Nephron (organoid): ENCODE measurements at regions not wholly inside any gene's neighbourhood (a gene's known extent, or its start where the extent isn't known, plus 50 kb on each side); places are given as distances from the start of the nearest gene placed in this dataset.

Experiments used
- H3K27ac Mint-ChIP-seq, 3 experiments: 2 replicates each; pipeline ENCODE4 v1.8.0; 2020; ENCODE audit warnings: mixed read lengths in 3 of 3, mild to moderate bottlenecking in 2 of 3, moderate library complexity in 1 of 3
- H3K27me3 Mint-ChIP-seq: 2 replicates; pipeline ENCODE4 v1.8.0; 2021; ENCODE audit warnings: low read depth, mild to moderate bottlenecking, moderate library complexity, mixed read lengths
- H3K36me3 Mint-ChIP-seq: 2 replicates; pipeline ENCODE4 v1.8.0; 2020; ENCODE audit warnings: low read depth, mixed read lengths
- H3K4me1 Mint-ChIP-seq: 2 replicates; pipeline ENCODE4 v1.8.0; 2020; ENCODE audit warnings: mixed read lengths
- H3K4me3 Mint-ChIP-seq, 3 experiments: 2 replicates each; pipeline ENCODE4 v1.8.0; 2020; ENCODE audit warnings: mild to moderate bottlenecking in 3 of 3, mixed read lengths in 3 of 3, moderate library complexity in 2 of 3
- H3K9me3 Mint-ChIP-seq: 2 replicates; pipeline ENCODE4 v1.8.0; 2020; ENCODE audit warnings: mixed read lengths
- TF ChIP-seq, protein P1 (sequence below), 3 experiments: fragments of 200-600 bp; sonication (generic); IDR thresholded peaks; one replicate each; pipeline ENCODE4 v1.5.0; 2021; ENCODE audit warnings: antibody characterized with exemption in 3 of 3; ENCODE audit not compliant: unreplicated experiment in 3 of 3

DNA sequence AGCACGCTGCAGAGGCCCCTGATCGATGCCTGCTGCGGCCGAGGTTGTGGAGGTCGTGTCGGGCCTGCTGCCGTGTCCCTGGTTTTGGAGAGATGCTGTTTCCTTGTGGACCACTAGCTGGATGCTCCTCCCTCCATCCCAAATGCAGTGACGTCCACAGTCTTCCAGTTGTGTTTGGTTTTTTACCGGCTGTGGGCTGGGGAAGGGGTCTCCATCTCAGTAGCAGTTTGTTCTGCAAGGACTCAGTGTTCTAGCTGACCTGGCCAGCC is 143.0 kb upstream of the SHH start:
- no peaks in the 10 kb centered on the region for H3K9me3 Mint-ChIP-seq
- TF ChIP-seq, protein P1, sequence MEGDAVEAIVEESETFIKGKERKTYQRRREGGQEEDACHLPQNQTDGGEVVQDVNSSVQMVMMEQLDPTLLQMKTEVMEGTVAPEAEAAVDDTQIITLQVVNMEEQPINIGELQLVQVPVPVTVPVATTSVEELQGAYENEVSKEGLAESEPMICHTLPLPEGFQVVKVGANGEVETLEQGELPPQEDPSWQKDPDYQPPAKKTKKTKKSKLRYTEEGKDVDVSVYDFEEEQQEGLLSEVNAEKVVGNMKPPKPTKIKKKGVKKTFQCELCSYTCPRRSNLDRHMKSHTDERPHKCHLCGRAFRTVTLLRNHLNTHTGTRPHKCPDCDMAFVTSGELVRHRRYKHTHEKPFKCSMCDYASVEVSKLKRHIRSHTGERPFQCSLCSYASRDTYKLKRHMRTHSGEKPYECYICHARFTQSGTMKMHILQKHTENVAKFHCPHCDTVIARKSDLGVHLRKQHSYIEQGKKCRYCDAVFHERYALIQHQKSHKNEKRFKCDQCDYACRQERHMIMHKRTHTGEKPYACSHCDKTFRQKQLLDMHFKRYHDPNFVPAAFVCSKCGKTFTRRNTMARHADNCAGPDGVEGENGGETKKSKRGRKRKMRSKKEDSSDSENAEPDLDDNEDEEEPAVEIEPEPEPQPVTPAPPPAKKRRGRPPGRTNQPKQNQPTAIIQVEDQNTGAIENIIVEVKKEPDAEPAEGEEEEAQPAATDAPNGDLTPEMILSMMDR (IDR thresholded peaks at IDR 0.05; ENCODE audit: unreplicated experiment in 3 of 3): no peak
- H3K4me1 Mint-ChIP-seq: peaks cover 5% of the 10 kb centered on the region
- H3K36me3 Mint-ChIP-seq: no peaks in the 10 kb centered on the region
- H3K27me3 Mint-ChIP-seq: peaks cover 12% of the 10 kb centered on the region
- H3K27ac Mint-ChIP-seq: no peak overlapping the region
- H3K4me3 Mint-ChIP-seq: no peak overlapping the region

DNA sequence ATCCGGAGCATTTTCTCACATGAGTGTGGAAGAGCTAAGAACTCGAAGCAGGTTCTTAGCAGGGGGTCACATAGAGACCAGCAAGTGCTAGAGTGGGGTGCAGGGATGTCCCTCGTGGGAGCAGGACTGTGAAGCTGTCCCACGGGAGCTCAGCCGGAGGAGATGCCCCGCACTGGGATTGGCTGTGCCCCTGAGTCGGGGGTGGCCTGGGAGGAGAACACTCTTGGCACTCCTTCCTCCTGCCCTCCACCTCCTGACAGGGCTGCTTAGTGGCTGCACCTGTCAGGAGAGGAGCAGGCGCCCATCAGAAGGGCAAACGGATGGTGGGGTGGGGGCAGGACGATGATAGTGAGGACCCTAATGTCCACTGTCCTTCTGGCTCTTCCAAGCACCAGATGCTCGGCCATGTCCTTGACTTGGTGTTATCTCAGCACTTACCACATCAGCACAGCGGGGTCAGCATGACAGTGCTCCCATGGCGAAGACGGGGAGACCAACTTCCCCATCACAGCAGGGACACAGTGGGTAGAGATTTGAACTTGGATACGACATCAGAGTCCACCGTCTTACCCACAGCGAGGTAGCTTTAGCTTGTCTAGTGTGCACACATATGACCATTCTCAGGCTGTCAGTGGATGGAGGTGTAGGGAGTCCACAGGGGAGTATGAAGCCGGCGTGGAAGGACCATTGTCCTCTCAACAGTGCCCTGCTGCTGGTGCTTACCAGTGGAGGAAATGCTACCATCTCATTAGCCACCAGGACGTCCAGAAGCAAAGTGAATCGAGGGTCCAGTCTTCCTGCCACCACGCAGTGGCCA is 142.5 kb upstream of the SHH start:
- H3K4me3 Mint-ChIP-seq: no peak overlapping the region
- no peak overlapping the region for H3K27ac Mint-ChIP-seq
- peaks cover 9% of the 10 kb centered on the region for H3K4me1 Mint-ChIP-seq
- H3K36me3 Mint-ChIP-seq: no peaks in the 10 kb centered on the region
- H3K27me3 Mint-ChIP-seq: peaks cover 12% of the 10 kb centered on the region
- no peaks in the 10 kb centered on the region for H3K9me3 Mint-ChIP-seq
- TF ChIP-seq, protein P1 (IDR thresholded peaks at IDR 0.05; ENCODE audit: unreplicated experiment in 3 of 3): no peak

DNA sequence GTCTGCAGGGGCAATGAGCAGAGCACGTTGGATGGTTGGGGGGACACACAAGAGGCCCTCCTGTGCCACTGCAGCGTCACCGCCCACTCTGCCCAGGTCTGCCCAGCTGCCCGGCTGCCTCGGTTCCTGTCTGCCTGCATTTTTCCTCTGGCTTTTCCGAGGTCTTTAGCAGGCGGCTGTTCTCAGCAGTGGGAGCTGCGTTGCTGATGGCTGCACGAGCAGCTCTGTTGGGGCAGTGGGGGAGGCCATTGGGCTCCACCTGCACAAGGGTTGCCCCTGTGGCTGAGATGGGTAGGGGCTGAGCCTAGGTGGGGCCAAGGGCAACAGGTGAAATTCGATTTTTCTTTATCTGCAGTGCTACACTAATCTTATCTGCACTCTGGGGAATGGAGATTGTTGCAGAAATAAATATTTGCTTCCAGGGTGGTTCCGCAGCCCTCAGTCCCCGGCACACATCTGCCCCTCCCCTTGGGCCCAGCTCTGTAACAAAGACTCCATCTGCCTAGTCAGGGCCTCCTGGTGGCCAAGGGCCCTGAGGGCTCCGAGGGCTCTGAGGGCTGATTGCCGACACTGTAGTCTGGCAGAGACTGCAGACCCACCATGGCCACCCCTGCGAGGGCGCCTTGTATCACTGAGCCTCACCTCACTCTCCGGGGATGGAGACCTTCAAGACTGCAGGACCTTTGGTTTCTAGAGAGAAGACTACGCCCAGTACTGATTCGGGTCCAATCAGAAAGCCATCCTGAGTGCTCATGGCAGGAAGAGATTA is 141.7 kb upstream of the SHH start:
- Mint-ChIP-seq H3K27me3 (peaks cover 12% of the 10 kb centered on the region), H3K36me3 (no peaks in the 10 kb centered on the region)

DNA sequence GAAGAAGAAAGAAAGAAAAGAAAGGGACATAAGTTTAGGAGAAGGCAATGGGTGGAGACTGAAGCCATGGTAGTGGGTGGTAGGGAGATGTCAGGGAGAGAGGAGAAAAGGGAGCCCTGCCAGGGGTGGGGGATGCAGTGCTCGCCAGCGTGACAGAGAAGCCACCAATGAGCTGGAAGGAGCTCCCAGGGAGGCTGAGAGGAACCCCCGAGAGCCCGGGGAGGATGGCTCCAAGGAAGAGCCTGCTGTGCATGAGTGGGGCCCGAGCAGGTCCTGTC is 141.2 kb upstream of the SHH start:
- no peak overlapping the region for H3K27ac Mint-ChIP-seq
- no peaks in the 10 kb centered on the region for H3K36me3 Mint-ChIP-seq
- TF ChIP-seq, protein P1 (IDR thresholded peaks at IDR 0.05; ENCODE audit: unreplicated experiment in 3 of 3): no peak
- H3K4me3 Mint-ChIP-seq: no peak overlapping the region
- no peaks in the 10 kb centered on the region for H3K9me3 Mint-ChIP-seq
- H3K27me3 Mint-ChIP-seq: peaks cover 16% of the 10 kb centered on the region
- H3K4me1 Mint-ChIP-seq: peaks cover 9% of the 10 kb centered on the region

More for the DNA sequence above, 141.7 kb upstream of the SHH start:
- Mint-ChIP-seq H3K4me1 (peaks cover 9% of the 10 kb centered on the region), H3K27ac (no peak overlapping the region), H3K9me3 (no peaks in the 10 kb centered on the region), H3K4me3 (no peak overlapping the region)
- TF ChIP-seq, protein P1 (IDR thresholded peaks at IDR 0.05; ENCODE audit: unreplicated experiment in 3 of 3): no peak

DNA sequence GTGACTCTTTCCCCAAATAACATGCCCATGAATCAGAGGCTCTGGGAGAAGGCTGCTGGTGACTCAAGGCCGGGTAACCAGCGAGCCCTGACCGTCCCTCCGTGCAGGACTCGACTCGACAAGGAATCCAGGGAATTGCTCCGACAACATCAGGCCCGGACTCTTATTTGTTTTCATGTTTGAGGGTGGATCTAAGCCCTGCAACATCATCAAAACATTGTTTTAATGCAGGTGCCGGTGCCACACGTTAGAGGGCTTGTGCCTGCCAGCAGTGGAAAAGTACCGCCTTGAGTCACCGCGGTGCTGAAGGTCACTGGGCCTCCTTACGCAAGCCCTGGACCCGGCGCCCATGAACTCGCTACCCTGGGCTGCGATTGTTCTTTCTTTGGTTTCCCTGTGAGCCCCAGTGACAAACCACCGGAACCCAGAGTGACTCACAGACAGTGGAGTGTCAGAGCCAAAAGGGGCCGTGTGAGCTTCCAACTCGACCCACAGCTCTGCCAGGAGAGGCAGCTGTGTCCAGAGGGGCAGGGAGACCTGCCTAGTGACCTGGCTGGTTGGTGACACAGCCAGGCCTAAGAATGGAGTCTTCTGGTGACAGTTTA is 139.4 kb upstream of the SHH start:
- no peak overlapping the region for H3K27ac Mint-ChIP-seq
- H3K4me3 Mint-ChIP-seq: no peak overlapping the region
- no peaks in the 10 kb centered on the region for H3K36me3 Mint-ChIP-seq
- H3K4me1 Mint-ChIP-seq: peaks cover 9% of the 10 kb centered on the region
- H3K9me3 Mint-ChIP-seq: peaks cover 4% of the 10 kb centered on the region
- H3K27me3 Mint-ChIP-seq: peaks cover 25% of the 10 kb centered on the region
- TF ChIP-seq, protein P1 (IDR thresholded peaks at IDR 0.05; ENCODE audit: unreplicated experiment in 3 of 3): no peak
